PC-9 (cell line): ENCODE measurements at regions not wholly inside any gene's neighbourhood (a gene's known extent, or its start where the extent isn't known, plus 50 kb on each side); places are given as distances from the start of the nearest gene placed in this dataset.

Source experiments
- BruUV-seq: library from RNA; stranded (reverse); fragments of 400-500 nt; replicated peaks from 2 replicates; lab custom pipeline; 2021; lab: Mats Ljungman, UMichigan
- CTCF ChIA-PET: fragments of 300-600 bp; sonication (Branson Sonifier 250); formaldehyde crosslinking; loops from one replicate; lab custom pipeline; 2022; ENCODE audit warnings: antibody characterized with exemption; lab: Charles Lee
- POLR2A ChIA-PET: fragments of 300-600 bp; sonication (Branson Sonifier 250); formaldehyde crosslinking; loops from one replicate; lab custom pipeline; 2022; ENCODE audit warnings: antibody characterized with exemption; ENCODE audit not compliant: unreplicated experiment; lab: Charles Lee
- DNase-seq, 2 experiments: peaks; one replicate each; pipeline versions ENCODE4 v3.0.0 to v3.0.0-alpha.2; 2015 to 2022; ENCODE audit warnings: mixed read lengths in 1 of 2
- H2AFZ ChIP-seq: fragments of 200-600 bp; sonication (generic); 2 replicates; pipeline ENCODE4 v1.8.1; 2017; ENCODE audit warnings: antibody characterized with exemption
- H3F3A ChIP-seq: fragments of 200-600 bp; sonication (generic); 2 replicates; pipeline ENCODE4 v1.8.1; 2017; ENCODE audit warnings: antibody characterized with exemption, mild to moderate bottlenecking, low read depth; ENCODE audit not compliant: insufficient read depth
- H3K27ac ChIP-seq: fragments of 200-600 bp; sonication (generic); 2 replicates; pipeline ENCODE4 v1.6.1; 2016; ENCODE audit warnings: mixed run types
- H3K27me3 ChIP-seq: fragments of 200-600 bp; sonication (generic); 2 replicates; pipeline ENCODE4 v1.6.1; 2016; ENCODE audit warnings: low read depth, mixed run types; ENCODE audit not compliant: insufficient read depth
- H3K36me3 ChIP-seq: fragments of 200-600 bp; sonication (generic); 2 replicates; pipeline ENCODE4 v1.6.1; 2016; ENCODE audit warnings: low read depth, mixed run types
- H3K4me1 ChIP-seq: fragments of 200-600 bp; sonication (generic); replicated peaks from 2 replicates; pipeline ENCODE4 v1.6.1; 2016; ENCODE audit warnings: mixed run types; ENCODE audit not compliant: insufficient read depth
- H3K4me2 ChIP-seq: fragments of 200-600 bp; sonication (generic); 2 replicates; pipeline ENCODE4 v1.6.1; 2017; ENCODE audit warnings: mixed run types
- H3K4me3 ChIP-seq: fragments of 200-600 bp; sonication (generic); 2 replicates; pipeline ENCODE4 v1.6.1; 2016; ENCODE audit warnings: mixed run types
- H3K79me2 ChIP-seq: fragments of 200-600 bp; sonication (generic); 2 replicates; pipeline ENCODE4 v1.6.1; 2017; ENCODE audit warnings: low read depth, mixed run types
- H3K9me2 ChIP-seq: fragments of 200-600 bp; sonication (generic); 2 replicates; pipeline ENCODE4 v1.8.1; 2017; ENCODE audit warnings: mild to moderate bottlenecking; ENCODE audit not compliant: insufficient read depth
- H3K9me3 ChIP-seq: fragments of 200-600 bp; sonication (generic); 2 replicates; pipeline ENCODE4 v1.8.1; 2016; ENCODE audit warnings: low read depth; ENCODE audit not compliant: insufficient read depth
- H4K20me1 ChIP-seq: fragments of 200-600 bp; sonication (generic); 2 replicates; pipeline ENCODE4 v1.8.1; 2017; ENCODE audit not compliant: insufficient read depth
- EZH2 ChIP-seq: fragments of 200-600 bp; sonication (generic); IDR thresholded peaks from 2 replicates; pipeline ENCODE4 v1.8.0; 2017; ENCODE audit warnings: antibody characterized with exemption, low read depth
- intact Hi-C: fragments of 100-400 bp; cut with micrococcal nuclease; formaldehyde crosslinking; loops from one replicate; pipeline ENCODE4 v1.10.0; 2022; ENCODE audit not compliant: unreplicated experiment
- TF ChIP-seq, protein P1 (sequence below): fragments of 200-600 bp; sonication (generic); conservative IDR thresholded peaks from 2 replicates; pipeline ENCODE4 v1.6.1; 2017; ENCODE audit warnings: mixed run types, antibody characterized with exemption, mild to moderate bottlenecking, moderate library complexity

DNA sequence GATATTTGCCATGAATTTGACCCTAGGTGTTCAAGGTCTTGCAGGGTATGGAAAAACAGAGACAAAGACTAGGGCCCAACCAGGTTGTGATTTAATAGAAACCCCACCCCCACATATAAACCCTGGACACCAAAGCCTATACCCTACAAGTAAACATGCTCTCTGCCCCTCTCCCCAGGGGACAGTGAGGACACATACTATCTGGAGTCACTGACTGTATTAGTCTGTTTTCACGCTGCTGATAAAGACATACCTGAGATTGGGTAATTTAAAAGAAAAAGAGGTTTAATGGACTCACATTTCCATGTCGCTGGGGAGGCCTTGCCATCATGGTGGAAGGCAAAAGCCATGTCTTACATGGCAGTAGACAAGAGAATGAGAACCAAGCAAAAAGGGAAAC is 88.3 kb downstream of the RAP2A start:
- Histone ChIP-seq H3K4me3 (no peak overlapping the region), H4K20me1 (no peaks in the 10 kb centered on the region), H3K79me2 (no peaks in the 10 kb centered on the region), H3K9me2 (no peaks in the 10 kb centered on the region), H2AFZ (no peak overlapping the region), H3K27ac (no peak overlapping the region), H3K9me3 (no peaks in the 10 kb centered on the region; the same call in 1 of the 2 replicates), H3K36me3 (no peaks in the 10 kb centered on the region), H3K27me3 (no peaks in the 10 kb centered on the region), H3K4me2 (no peak overlapping the region), H3K4me1 (no peaks in the 10 kb centered on the region), H3F3A (no peaks in the 10 kb centered on the region)
- intact Hi-C loops = no loop called here
- ChIA-PET CTCF (no interaction called here), POLR2A (no interaction called here)
- BruUV-seq = no TSS peak
- no peak for DNase-seq
- TF ChIP-seq, protein P1, sequence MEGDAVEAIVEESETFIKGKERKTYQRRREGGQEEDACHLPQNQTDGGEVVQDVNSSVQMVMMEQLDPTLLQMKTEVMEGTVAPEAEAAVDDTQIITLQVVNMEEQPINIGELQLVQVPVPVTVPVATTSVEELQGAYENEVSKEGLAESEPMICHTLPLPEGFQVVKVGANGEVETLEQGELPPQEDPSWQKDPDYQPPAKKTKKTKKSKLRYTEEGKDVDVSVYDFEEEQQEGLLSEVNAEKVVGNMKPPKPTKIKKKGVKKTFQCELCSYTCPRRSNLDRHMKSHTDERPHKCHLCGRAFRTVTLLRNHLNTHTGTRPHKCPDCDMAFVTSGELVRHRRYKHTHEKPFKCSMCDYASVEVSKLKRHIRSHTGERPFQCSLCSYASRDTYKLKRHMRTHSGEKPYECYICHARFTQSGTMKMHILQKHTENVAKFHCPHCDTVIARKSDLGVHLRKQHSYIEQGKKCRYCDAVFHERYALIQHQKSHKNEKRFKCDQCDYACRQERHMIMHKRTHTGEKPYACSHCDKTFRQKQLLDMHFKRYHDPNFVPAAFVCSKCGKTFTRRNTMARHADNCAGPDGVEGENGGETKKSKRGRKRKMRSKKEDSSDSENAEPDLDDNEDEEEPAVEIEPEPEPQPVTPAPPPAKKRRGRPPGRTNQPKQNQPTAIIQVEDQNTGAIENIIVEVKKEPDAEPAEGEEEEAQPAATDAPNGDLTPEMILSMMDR = no peak
- no peak for TF ChIP-seq EZH2

DNA sequence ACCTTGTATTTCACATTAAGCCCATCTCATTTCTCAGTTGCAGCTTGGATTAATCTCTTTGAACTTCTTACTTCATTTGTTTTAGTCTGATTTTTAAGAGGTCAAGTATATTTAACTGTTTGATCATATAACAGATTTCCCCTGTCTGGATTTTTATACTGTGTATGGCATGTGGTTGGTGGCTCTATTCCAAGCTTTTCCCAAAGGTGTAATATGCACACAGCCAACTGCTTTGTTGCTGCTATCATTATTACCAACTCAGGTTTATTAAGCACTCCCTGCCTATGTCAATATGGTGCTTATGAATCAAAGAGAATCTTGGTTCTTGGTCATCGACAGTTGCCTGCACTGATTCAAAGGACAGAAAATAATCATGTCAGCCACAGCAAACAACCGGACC is 92.6 kb downstream of the RAP2A start:
- no peaks in the 10 kb centered on the region for H3K79me2 ChIP-seq
- no peak for DNase-seq
- no peaks in the 10 kb centered on the region; the same call in 1 of the 2 replicates for H3K9me3 ChIP-seq
- ChIA-PET POLR2A (no interaction called here), CTCF (no interaction called here)
- H3K4me1 ChIP-seq = no peaks in the 10 kb centered on the region
- H3K27ac ChIP-seq = no peak overlapping the region
- no peak overlapping the region for H2AFZ ChIP-seq
- intact Hi-C loops = no loop called here
- H3K4me3 ChIP-seq = no peak overlapping the region
- no TSS peak for BruUV-seq
- H3K36me3 ChIP-seq = no peaks in the 10 kb centered on the region
- TF ChIP-seq EZH2 = no peak
- TF ChIP-seq, protein P1 = no peak
- H3F3A ChIP-seq = no peaks in the 10 kb centered on the region
- H3K27me3 ChIP-seq = no peaks in the 10 kb centered on the region
- H3K4me2 ChIP-seq = no peak overlapping the region
- H4K20me1 ChIP-seq = no peaks in the 10 kb centered on the region
- no peaks in the 10 kb centered on the region for H3K9me2 ChIP-seq

DNA sequence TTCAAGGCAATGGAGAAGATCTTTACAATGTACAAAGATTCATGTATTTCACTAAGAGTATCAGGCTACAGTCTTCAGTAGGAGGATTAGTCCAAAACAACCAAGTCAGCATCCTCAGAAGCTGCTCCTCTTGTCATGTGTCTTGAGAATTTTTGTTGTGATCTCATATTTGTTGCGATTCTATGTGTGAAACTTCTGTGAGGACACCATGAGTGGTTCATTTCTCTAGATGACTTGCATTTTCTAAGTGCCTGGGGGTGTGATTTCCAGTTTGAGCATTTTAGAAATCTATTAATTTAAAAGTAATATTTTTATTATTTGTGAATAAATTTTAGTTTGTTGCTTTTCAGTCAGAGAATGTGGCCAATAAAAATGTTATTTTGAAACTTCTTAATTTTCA is 94.5 kb downstream of the RAP2A start:
- Histone ChIP-seq H3K79me2 (no peaks in the 10 kb centered on the region), H2AFZ (no peak overlapping the region), H3K27me3 (no peaks in the 10 kb centered on the region), H3K4me1 (no peaks in the 10 kb centered on the region), H3K27ac (no peak overlapping the region), H3K4me2 (no peak overlapping the region), H3K9me3 (no peaks in the 10 kb centered on the region; the same call in 1 of the 2 replicates), H4K20me1 (no peaks in the 10 kb centered on the region), H3K36me3 (no peaks in the 10 kb centered on the region), H3F3A (no peaks in the 10 kb centered on the region), H3K9me2 (no peaks in the 10 kb centered on the region), H3K4me3 (no peak overlapping the region)
- intact Hi-C loops = no loop called here
- no TSS peak for BruUV-seq
- TF ChIP-seq, protein P1 = no peak
- no peak for TF ChIP-seq EZH2
- CTCF ChIA-PET = no interaction called here
- POLR2A ChIA-PET = interaction anchor here (0.6 to 0.7 kb wide), 2 partner anchors 8 to 21 kb away, joined by 7 read pairs; no protein-coding TSS in a partner anchor
- no peak for DNase-seq
